ENCODE measurements at regions not wholly inside any gene's neighbourhood (a gene's known extent, or its start where the extent isn't known, plus 50 kb on each side); places are given as distances from the start of the nearest gene placed in this dataset.

DNA sequence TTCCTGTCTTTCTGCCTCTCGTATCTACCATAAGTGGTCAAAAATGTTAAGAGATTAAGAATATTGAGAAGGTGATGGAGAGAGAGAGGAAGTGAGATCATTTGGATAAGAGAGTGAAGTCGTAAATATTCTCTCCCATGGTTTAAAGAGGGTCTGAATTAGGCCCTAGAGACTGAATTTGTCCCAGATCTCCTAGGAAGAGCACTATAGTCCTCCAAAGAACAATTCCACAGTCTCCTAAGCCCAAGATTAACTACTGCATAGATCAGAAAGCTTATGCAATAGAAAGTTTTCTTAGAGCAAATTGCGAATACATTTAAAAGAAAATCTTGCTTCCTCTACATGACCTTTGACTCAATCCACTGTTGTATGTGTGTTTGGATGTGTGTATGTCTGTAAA is 598.8 kb downstream of the TUSC7 start:
- 69 to 75% methylated on average over 3 of the region's 3 CpGs for WGBS, 2 donors
- ATAC-seq (ENCODE audit: insufficient read depth, low FRiP score) = no peak
- DNase-seq = no peak

DNA sequence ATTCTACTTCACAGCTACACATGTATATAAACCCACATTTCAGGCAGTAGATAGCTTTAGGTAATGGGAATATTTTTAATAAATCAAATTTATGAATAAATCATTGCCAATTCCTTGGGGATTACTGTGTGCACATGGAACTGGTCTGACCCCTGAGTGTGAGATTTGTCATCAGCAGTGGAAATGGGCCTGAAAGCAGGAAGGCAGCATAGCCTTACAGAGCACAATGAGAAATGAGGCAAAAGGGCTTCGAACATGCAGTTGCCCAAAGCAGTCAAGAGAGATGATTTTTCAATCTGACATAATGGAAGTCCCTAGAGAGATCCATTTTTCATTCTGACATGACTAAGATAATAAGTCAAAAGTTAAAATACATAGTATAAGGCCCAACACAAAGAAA is 599.2 kb downstream of the TUSC7 start:
- Histone ChIP-seq H3K27me3 (ENCODE audit: control insufficient read depth in 3 of 3, insufficient read depth in 3 of 3, low read length in 2 of 3) (no peaks in the 10 kb centered on the region), H3K9me3 (ENCODE audit: control insufficient read depth in 4 of 4, insufficient read depth in 3 of 4, low read length in 3 of 4) (no peaks in the 10 kb centered on the region), H3K36me3 (ENCODE audit: control insufficient read depth in 4 of 4, insufficient read depth in 4 of 4, low read length in 4 of 4) (no peaks in the 10 kb centered on the region), H3K27ac (ENCODE audit: low read depth in 1 of 2, low read length in 1 of 2) (no peak overlapping the region), H3K4me3 (no peak overlapping the region), H3K4me1 (ENCODE audit: control insufficient read depth in 5 of 5, insufficient read depth in 5 of 5, low read length in 5 of 5) (no peaks in the 10 kb centered on the region), H3K9ac (ENCODE audit: insufficient read depth in 1 of 2, low read length in 2 of 2) (no peak overlapping the region)
- 82 to 95% methylated on average over 1 of the region's 1 CpG for WGBS, 2 donors
- DNase-seq (no peak), ATAC-seq (ENCODE audit: insufficient read depth, low FRiP score) (no peak)
- TF ChIP-seq, protein P1, sequence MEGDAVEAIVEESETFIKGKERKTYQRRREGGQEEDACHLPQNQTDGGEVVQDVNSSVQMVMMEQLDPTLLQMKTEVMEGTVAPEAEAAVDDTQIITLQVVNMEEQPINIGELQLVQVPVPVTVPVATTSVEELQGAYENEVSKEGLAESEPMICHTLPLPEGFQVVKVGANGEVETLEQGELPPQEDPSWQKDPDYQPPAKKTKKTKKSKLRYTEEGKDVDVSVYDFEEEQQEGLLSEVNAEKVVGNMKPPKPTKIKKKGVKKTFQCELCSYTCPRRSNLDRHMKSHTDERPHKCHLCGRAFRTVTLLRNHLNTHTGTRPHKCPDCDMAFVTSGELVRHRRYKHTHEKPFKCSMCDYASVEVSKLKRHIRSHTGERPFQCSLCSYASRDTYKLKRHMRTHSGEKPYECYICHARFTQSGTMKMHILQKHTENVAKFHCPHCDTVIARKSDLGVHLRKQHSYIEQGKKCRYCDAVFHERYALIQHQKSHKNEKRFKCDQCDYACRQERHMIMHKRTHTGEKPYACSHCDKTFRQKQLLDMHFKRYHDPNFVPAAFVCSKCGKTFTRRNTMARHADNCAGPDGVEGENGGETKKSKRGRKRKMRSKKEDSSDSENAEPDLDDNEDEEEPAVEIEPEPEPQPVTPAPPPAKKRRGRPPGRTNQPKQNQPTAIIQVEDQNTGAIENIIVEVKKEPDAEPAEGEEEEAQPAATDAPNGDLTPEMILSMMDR (IDR thresholded peaks at IDR 0.05; ENCODE audit: control extremely low read depth, extremely low read depth) = no peak

More for the DNA sequence above, 598.8 kb downstream of the TUSC7 start:
- Histone ChIP-seq H3K9me3 (ENCODE audit: control insufficient read depth in 4 of 4, insufficient read depth in 3 of 4, low read length in 3 of 4) (no peaks in the 10 kb centered on the region), H3K4me1 (ENCODE audit: control insufficient read depth in 5 of 5, insufficient read depth in 5 of 5, low read length in 5 of 5) (no peaks in the 10 kb centered on the region), H3K36me3 (ENCODE audit: control insufficient read depth in 4 of 4, insufficient read depth in 4 of 4, low read length in 4 of 4) (no peaks in the 10 kb centered on the region), H3K27me3 (ENCODE audit: control insufficient read depth in 3 of 3, insufficient read depth in 3 of 3, low read length in 2 of 3) (no peaks in the 10 kb centered on the region), H3K4me3 (no peak overlapping the region), H3K9ac (ENCODE audit: insufficient read depth in 1 of 2, low read length in 2 of 2) (no peak overlapping the region), H3K27ac (ENCODE audit: low read depth in 1 of 2, low read length in 1 of 2) (no peak overlapping the region)
- TF ChIP-seq, protein P1 (IDR thresholded peaks at IDR 0.05; ENCODE audit: control extremely low read depth, extremely low read depth) = no peak

DNA sequence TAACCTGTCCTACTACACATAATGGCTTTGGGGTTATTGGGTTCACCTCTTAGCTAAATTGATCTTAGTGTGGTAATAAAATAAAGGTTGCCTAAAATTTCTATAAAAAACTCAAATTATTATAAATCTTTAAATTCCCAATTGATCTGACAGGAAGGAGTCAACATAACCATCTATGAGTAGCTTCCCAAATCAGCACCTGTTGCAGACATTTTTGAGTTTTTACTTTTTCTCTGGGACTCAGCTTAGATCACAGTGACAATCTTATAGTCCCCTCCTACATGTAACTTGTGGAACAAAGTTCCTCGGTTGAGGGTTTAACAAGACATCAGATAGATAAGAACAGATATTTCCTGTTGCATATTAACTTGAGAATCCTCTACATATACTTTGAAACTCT is 601.0 kb downstream of the TUSC7 start:
- ATAC-seq (ENCODE audit: insufficient read depth, low FRiP score) = no peak
- Histone ChIP-seq H3K27me3 (ENCODE audit: control insufficient read depth in 3 of 3, insufficient read depth in 3 of 3, low read length in 2 of 3) (no peaks in the 10 kb centered on the region), H3K9ac (ENCODE audit: insufficient read depth in 1 of 2, low read length in 2 of 2) (no peak overlapping the region), H3K4me3 (no peak overlapping the region), H3K27ac (ENCODE audit: low read depth in 1 of 2, low read length in 1 of 2) (no peak overlapping the region), H3K4me1 (ENCODE audit: control insufficient read depth in 5 of 5, insufficient read depth in 5 of 5, low read length in 5 of 5) (no peaks in the 10 kb centered on the region), H3K9me3 (ENCODE audit: control insufficient read depth in 4 of 4, insufficient read depth in 3 of 4, low read length in 3 of 4) (no peaks in the 10 kb centered on the region), H3K36me3 (ENCODE audit: control insufficient read depth in 4 of 4, insufficient read depth in 4 of 4, low read length in 4 of 4) (no peaks in the 10 kb centered on the region)
- no peak for DNase-seq
- TF ChIP-seq, protein P1 (IDR thresholded peaks at IDR 0.05; ENCODE audit: control extremely low read depth, extremely low read depth) = no peak
- WGBS, 2 donors = 16 to 23% methylated on average over 1 of the region's 1 CpG

DNA sequence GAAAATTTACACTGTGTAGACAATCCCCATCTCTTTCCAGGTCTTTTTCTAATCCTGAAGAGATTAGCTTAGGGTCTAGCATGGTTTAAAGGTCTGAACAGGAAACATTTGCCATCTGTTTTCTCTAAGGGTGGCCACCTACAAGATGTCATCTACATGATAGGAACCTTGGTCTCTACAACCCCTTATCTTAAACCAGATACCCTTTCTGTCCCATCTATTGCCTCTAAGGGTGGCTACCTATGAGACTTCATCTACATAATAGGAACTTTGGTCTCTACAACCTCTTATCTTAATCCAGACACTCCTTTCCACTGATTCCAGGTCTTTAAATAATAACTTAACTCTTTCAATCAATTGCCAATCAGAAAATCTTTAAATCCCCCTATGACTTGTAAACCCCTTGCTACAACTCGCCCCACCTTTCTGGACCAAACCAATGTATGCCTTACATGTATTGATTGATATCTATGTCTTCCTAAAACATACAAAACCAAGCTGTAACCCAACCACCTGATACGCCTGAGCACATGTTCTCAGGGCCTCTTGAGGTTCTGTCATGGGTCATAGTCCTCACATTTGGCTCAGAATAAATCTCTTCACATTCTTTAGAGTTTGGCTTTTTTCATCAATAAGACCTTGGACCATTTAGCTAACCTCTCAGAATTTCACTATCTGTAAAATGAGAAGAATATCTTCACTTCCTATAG is 605.0 kb downstream of the TUSC7 start:
- Histone ChIP-seq H3K4me3 (no peak overlapping the region), H3K9me3 (ENCODE audit: control insufficient read depth in 4 of 4, insufficient read depth in 3 of 4, low read length in 3 of 4) (peaks cover 0 to 5% (median 0%) of the 10 kb centered on the region in 4 donors), H3K27me3 (ENCODE audit: control insufficient read depth in 3 of 3, insufficient read depth in 3 of 3, low read length in 2 of 3) (no peaks in the 10 kb centered on the region), H3K4me1 (ENCODE audit: control insufficient read depth in 5 of 5, insufficient read depth in 5 of 5, low read length in 5 of 5) (no peaks in the 10 kb centered on the region), H3K36me3 (ENCODE audit: control insufficient read depth in 4 of 4, insufficient read depth in 4 of 4, low read length in 4 of 4) (no peaks in the 10 kb centered on the region), H3K27ac (ENCODE audit: low read depth in 1 of 2, low read length in 1 of 2) (no peak overlapping the region), H3K9ac (ENCODE audit: insufficient read depth in 1 of 2, low read length in 2 of 2) (no peak overlapping the region)
- WGBS, 2 donors = 75 to 87% methylated on average over 2 of the region's 2 CpGs
- ATAC-seq (ENCODE audit: insufficient read depth, low FRiP score) (no peak), DNase-seq (no peak)
- TF ChIP-seq, protein P1 (IDR thresholded peaks at IDR 0.05; ENCODE audit: control extremely low read depth, extremely low read depth) = no peak
